ENCODE measurements at regions not wholly inside any gene's neighbourhood (a gene's known extent, or its start where the extent isn't known, plus 50 kb on each side); places are given as distances from the start of the nearest gene placed in this dataset.
"Not testable (repeated sequence)": the region's sequence is repeated elsewhere in the genome, so short reads cannot be mapped to it uniquely, and the experiment has no call there.

- no peak for DNase-seq
Observed at GRCh38 chr2:163182764-163183354, 344.3 kb upstream of the KCNH7 start.

GRCh38 chr2:163177592-163177991 is 339.0 kb upstream of the KCNH7 start:
- no peak for DNase-seq

GRCh38 chr2:163175294-163175693 is 336.7 kb upstream of the KCNH7 start:
- DNase-seq: no peak

- DNase-seq: no peak
Observed at GRCh38 chr2:163173591-163173990, 335.0 kb upstream of the KCNH7 start.

GRCh38 chr2:163171786-163172530 is 333.4 kb upstream of the KCNH7 start:
- no peak for DNase-seq

GRCh38 chr2:163157891-163158496 is 319.4 kb upstream of the KCNH7 start:
- no peak for DNase-seq

GRCh38 chr2:163157411-163157810 is 318.8 kb upstream of the KCNH7 start:
- no peak for DNase-seq

- DNase-seq: no peak
Observed at GRCh38 chr2:163155925-163156324, 317.4 kb upstream of the KCNH7 start.

- no peak for DNase-seq
Observed at GRCh38 chr2:163155279-163155883, 316.8 kb upstream of the KCNH7 start.

- no peak for DNase-seq
Observed at GRCh38 chr2:163142618-163143017, 304.1 kb upstream of the KCNH7 start.

GRCh38 chr2:163138947-163139346 is 300.4 kb upstream of the KCNH7 start:
- DNase-seq: no peak

GRCh38 chr2:163135256-163135655 is 296.7 kb upstream of the KCNH7 start:
- DNase-seq: no peak

GRCh38 chr2:163133602-163134001 is 295.0 kb upstream of the KCNH7 start:
- DNase-seq: no peak

- no peak for DNase-seq
Observed at GRCh38 chr2:163132850-163133249, 294.3 kb upstream of the KCNH7 start.

- not testable (repeated sequence) for DNase-seq
Observed at GRCh38 chr2:163132207-163132606, 293.6 kb upstream of the KCNH7 start.

- DNase-seq: no peak
Observed at GRCh38 chr2:163123526-163123925, 285.0 kb upstream of the KCNH7 start.

GRCh38 chr2:163122257-163122656 is 283.7 kb upstream of the KCNH7 start:
- DNase-seq: no peak

- DNase-seq: no peak
Observed at GRCh38 chr2:163121483-163121882, 282.9 kb upstream of the KCNH7 start.

- DNase-seq: no peak
Observed at GRCh38 chr2:163119966-163120365, 281.4 kb upstream of the KCNH7 start.

- DNase-seq: no peak
Observed at GRCh38 chr2:163086940-163087339, 248.4 kb upstream of the KCNH7 start.

- not testable (repeated sequence) for DNase-seq
Observed at GRCh38 chr2:163085366-163086024, 246.9 kb upstream of the KCNH7 start.

GRCh38 chr2:163081754-163082153 is 243.2 kb upstream of the KCNH7 start:
- no peak for DNase-seq

GRCh38 chr2:163077241-163077640 is 238.7 kb upstream of the KCNH7 start:
- no peak for DNase-seq

Measured in NCI-H187 (cell line).